ENCODE measurements at regions not wholly inside any gene's neighbourhood (a gene's known extent, or its start where the extent isn't known, plus 50 kb on each side); places are given as distances from the start of the nearest gene placed in this dataset.

- in situ Hi-C loops (cut with MboI; ENCODE audit: low sequenced_read_pairs): no loop called here
- Histone ChIP-seq H3K4me1 (ENCODE audit: control insufficient read depth, insufficient read depth, low read length) (no peaks in the 10 kb centered on the region), H3K27ac (ENCODE audit: insufficient read depth, low read length) (no peak overlapping the region)
These were observed 223.5 kb upstream of the PROK2 start for GRCh38 chr3:72008226-72008996.

More at GRCh38 chr3:72008226-72008996, 223.5 kb upstream of the PROK2 start:
- Histone ChIP-seq H2AFZ (replicated peaks; ENCODE audit: low read length, poor library complexity) (no peak overlapping the region), H3K36me3 (ENCODE audit: control insufficient read depth, insufficient read depth, low read length) (no peaks in the 10 kb centered on the region), H4K20me1 (ENCODE audit: insufficient read depth, low read length) (no peaks in the 10 kb centered on the region), H3K18ac (ENCODE audit: low read depth, low read length) (no peak overlapping the region; the same call in 1 of the 2 replicates), H3K14ac (replicated peaks; ENCODE audit: low read depth, low read length) (no peak overlapping the region), H3K4me3 (ENCODE audit: insufficient read depth, low read depth, low read length) (no peak overlapping the region), H4K91ac (ENCODE audit: insufficient read depth, low read depth, low read length) (no peak overlapping the region), H3K23ac (ENCODE audit: low read depth, low read length) (no peak overlapping the region), H3K4ac (ENCODE audit: low read depth, low read length) (no peak overlapping the region), H2AK5ac (ENCODE audit: low read depth, low read length) (no peak overlapping the region), H2BK15ac (ENCODE audit: low read depth, low read length) (no peak overlapping the region), H3K9me3 (ENCODE audit: control insufficient read depth, insufficient read depth, low read length) (no peaks in the 10 kb centered on the region), H4K8ac (ENCODE audit: low read depth in 2 of 2, low read length in 2 of 2) (no peak overlapping the region), H3K27me3 (ENCODE audit: control insufficient read depth, insufficient read depth, low read length) (no peaks in the 10 kb centered on the region), H2BK120ac (ENCODE audit: low read depth, low read length) (no peak overlapping the region), H3K79me1 (ENCODE audit: low read depth in 1 of 2, low read length in 2 of 2) (no peaks in the 10 kb centered on the region), H3K9me1 (ENCODE audit: insufficient read depth, low read length) (no peaks in the 10 kb centered on the region), H2AK9ac (replicated peaks; ENCODE audit: low read depth, low read length, poor library complexity) (no peak overlapping the region), H3K56ac (ENCODE audit: extremely low read depth, insufficient read depth, low read length) (no peak overlapping the region), H3K4me2 (ENCODE audit: low read depth, low read length) (no peak overlapping the region), H2BK5ac (ENCODE audit: low read depth, low read length, poor library complexity, severe bottlenecking) (peak overlapping the region; percentile 30), H2BK20ac (ENCODE audit: low read depth, low read length) (no peak overlapping the region), H4K5ac (ENCODE audit: low read depth, low read length) (no peak overlapping the region), H3K9ac (ENCODE audit: low read depth, low read length) (no peak overlapping the region)
- intact Hi-C loops (cut with micrococcal nuclease) (no loop called here), dilution Hi-C loops (cut with HindIII; ENCODE audit: low sequenced_read_pairs, unreplicated experiment) (no loop called here)
- TF ChIP-seq CHD1 (IDR thresholded peaks at IDR 0.05; ENCODE audit: low read depth, low read length) (no peak), POLR2A (IDR thresholded peaks at IDR 0.05; ENCODE audit: low read depth, low read length) (no peak), MAZ (IDR thresholded peaks at IDR 0.05; ENCODE audit: borderline replicate concordance, low read depth, low read length) (no peak), BHLHE40 (IDR thresholded peaks at IDR 0.05; ENCODE audit: low read depth, low read length) (no peak), RCOR1 (IDR thresholded peaks at IDR 0.05; ENCODE audit: insufficient replicate concordance, low read length) (no peak)
- TF ChIP-seq, protein P1, sequence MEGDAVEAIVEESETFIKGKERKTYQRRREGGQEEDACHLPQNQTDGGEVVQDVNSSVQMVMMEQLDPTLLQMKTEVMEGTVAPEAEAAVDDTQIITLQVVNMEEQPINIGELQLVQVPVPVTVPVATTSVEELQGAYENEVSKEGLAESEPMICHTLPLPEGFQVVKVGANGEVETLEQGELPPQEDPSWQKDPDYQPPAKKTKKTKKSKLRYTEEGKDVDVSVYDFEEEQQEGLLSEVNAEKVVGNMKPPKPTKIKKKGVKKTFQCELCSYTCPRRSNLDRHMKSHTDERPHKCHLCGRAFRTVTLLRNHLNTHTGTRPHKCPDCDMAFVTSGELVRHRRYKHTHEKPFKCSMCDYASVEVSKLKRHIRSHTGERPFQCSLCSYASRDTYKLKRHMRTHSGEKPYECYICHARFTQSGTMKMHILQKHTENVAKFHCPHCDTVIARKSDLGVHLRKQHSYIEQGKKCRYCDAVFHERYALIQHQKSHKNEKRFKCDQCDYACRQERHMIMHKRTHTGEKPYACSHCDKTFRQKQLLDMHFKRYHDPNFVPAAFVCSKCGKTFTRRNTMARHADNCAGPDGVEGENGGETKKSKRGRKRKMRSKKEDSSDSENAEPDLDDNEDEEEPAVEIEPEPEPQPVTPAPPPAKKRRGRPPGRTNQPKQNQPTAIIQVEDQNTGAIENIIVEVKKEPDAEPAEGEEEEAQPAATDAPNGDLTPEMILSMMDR (conservative IDR thresholded peaks at IDR 0.05; ENCODE audit: low read depth, low read length): no peak
- BruUV-seq (replicated peaks): no TSS peak
- POLR2A ChIA-PET (ENCODE audit: unreplicated experiment): no interaction called here
- WGBS, 2 experiments (ENCODE audit: extremely low coverage in 2 of 2, insufficient read length in 1 of 2): no CpG with 5 or more reads among the region's 5 CpGs
- no peak for ATAC-seq (ENCODE audit: low read depth)
- CTCF ChIA-PET: no interaction called here
- DNase-seq: peak; percentile 41

Measured in IMR-90 (cell line).